PC-9 (cell line): ENCODE measurements at regions not wholly inside any gene's neighbourhood (a gene's known extent, or its start where the extent isn't known, plus 50 kb on each side); places are given as distances from the start of the nearest gene placed in this dataset.

ENCODE experiments used
- BruUV-seq: library from RNA; stranded (reverse); fragments of 400-500 nt; replicated peaks from 2 replicates; lab custom pipeline; 2021; lab: Mats Ljungman, UMichigan
- CTCF ChIA-PET: fragments of 300-600 bp; sonication (Branson Sonifier 250); formaldehyde crosslinking; loops from one replicate; lab custom pipeline; 2022; ENCODE audit warnings: antibody characterized with exemption; lab: Charles Lee
- POLR2A ChIA-PET: fragments of 300-600 bp; sonication (Branson Sonifier 250); formaldehyde crosslinking; loops from one replicate; lab custom pipeline; 2022; ENCODE audit warnings: antibody characterized with exemption; ENCODE audit not compliant: unreplicated experiment; lab: Charles Lee
- DNase-seq, 2 experiments: peaks; one replicate each; pipeline versions ENCODE4 v3.0.0 to v3.0.0-alpha.2; 2015 to 2022; ENCODE audit warnings: mixed read lengths in 1 of 2
- H2AFZ ChIP-seq: fragments of 200-600 bp; sonication (generic); 2 replicates; pipeline ENCODE4 v1.8.1; 2017; ENCODE audit warnings: antibody characterized with exemption
- H3F3A ChIP-seq: fragments of 200-600 bp; sonication (generic); 2 replicates; pipeline ENCODE4 v1.8.1; 2017; ENCODE audit warnings: antibody characterized with exemption, mild to moderate bottlenecking, low read depth; ENCODE audit not compliant: insufficient read depth
- H3K27ac ChIP-seq: fragments of 200-600 bp; sonication (generic); 2 replicates; pipeline ENCODE4 v1.6.1; 2016; ENCODE audit warnings: mixed run types
- H3K27me3 ChIP-seq: fragments of 200-600 bp; sonication (generic); 2 replicates; pipeline ENCODE4 v1.6.1; 2016; ENCODE audit warnings: low read depth, mixed run types; ENCODE audit not compliant: insufficient read depth
- H3K36me3 ChIP-seq: fragments of 200-600 bp; sonication (generic); 2 replicates; pipeline ENCODE4 v1.6.1; 2016; ENCODE audit warnings: low read depth, mixed run types
- H3K4me1 ChIP-seq: fragments of 200-600 bp; sonication (generic); replicated peaks from 2 replicates; pipeline ENCODE4 v1.6.1; 2016; ENCODE audit warnings: mixed run types; ENCODE audit not compliant: insufficient read depth
- H3K4me2 ChIP-seq: fragments of 200-600 bp; sonication (generic); 2 replicates; pipeline ENCODE4 v1.6.1; 2017; ENCODE audit warnings: mixed run types
- H3K4me3 ChIP-seq: fragments of 200-600 bp; sonication (generic); 2 replicates; pipeline ENCODE4 v1.6.1; 2016; ENCODE audit warnings: mixed run types
- H3K79me2 ChIP-seq: fragments of 200-600 bp; sonication (generic); 2 replicates; pipeline ENCODE4 v1.6.1; 2017; ENCODE audit warnings: low read depth, mixed run types
- H3K9me2 ChIP-seq: fragments of 200-600 bp; sonication (generic); 2 replicates; pipeline ENCODE4 v1.8.1; 2017; ENCODE audit warnings: mild to moderate bottlenecking; ENCODE audit not compliant: insufficient read depth
- H3K9me3 ChIP-seq: fragments of 200-600 bp; sonication (generic); 2 replicates; pipeline ENCODE4 v1.8.1; 2016; ENCODE audit warnings: low read depth; ENCODE audit not compliant: insufficient read depth
- H4K20me1 ChIP-seq: fragments of 200-600 bp; sonication (generic); 2 replicates; pipeline ENCODE4 v1.8.1; 2017; ENCODE audit not compliant: insufficient read depth
- CTCF ChIP-seq: fragments of 200-600 bp; sonication (generic); conservative IDR thresholded peaks from 2 replicates; pipeline ENCODE4 v1.6.1; 2017; ENCODE audit warnings: mixed run types, antibody characterized with exemption, mild to moderate bottlenecking, moderate library complexity
- EZH2 ChIP-seq: fragments of 200-600 bp; sonication (generic); IDR thresholded peaks from 2 replicates; pipeline ENCODE4 v1.8.0; 2017; ENCODE audit warnings: antibody characterized with exemption, low read depth
- intact Hi-C: fragments of 100-400 bp; cut with micrococcal nuclease; formaldehyde crosslinking; loops from one replicate; pipeline ENCODE4 v1.10.0; 2022; ENCODE audit not compliant: unreplicated experiment

GRCh38 chr18:53586923-53587322 lies 637.5 kb downstream of the MBD2 start:
- intact Hi-C loops: no loop called here
- Histone ChIP-seq H3K4me1 (no peaks in the 10 kb centered on the region), H3K36me3 (no peaks in the 10 kb centered on the region), H3K79me2 (no peaks in the 10 kb centered on the region), H3K27ac (no peak overlapping the region), H3K27me3 (no peaks in the 10 kb centered on the region), H3K4me3 (no peak overlapping the region), H3K4me2 (no peak overlapping the region), H2AFZ (no peak overlapping the region), H3F3A (no peaks in the 10 kb centered on the region), H3K9me3 (no peaks in the 10 kb centered on the region), H4K20me1 (no peaks in the 10 kb centered on the region), H3K9me2 (0 out of 2 replicates have a peak, but pooled peaks cover 3% of the 10 kb centered on the region)
- BruUV-seq: no TSS peak
- POLR2A ChIA-PET: no interaction called here
- TF ChIP-seq EZH2: no peak
- TF ChIP-seq CTCF: no peak
- CTCF ChIA-PET: no interaction called here
- DNase-seq: no peak
